ENCODE measurements at regions not wholly inside any gene's neighbourhood (a gene's known extent, or its start where the extent isn't known, plus 50 kb on each side); places are given as distances from the start of the nearest gene placed in this dataset.

DNA sequence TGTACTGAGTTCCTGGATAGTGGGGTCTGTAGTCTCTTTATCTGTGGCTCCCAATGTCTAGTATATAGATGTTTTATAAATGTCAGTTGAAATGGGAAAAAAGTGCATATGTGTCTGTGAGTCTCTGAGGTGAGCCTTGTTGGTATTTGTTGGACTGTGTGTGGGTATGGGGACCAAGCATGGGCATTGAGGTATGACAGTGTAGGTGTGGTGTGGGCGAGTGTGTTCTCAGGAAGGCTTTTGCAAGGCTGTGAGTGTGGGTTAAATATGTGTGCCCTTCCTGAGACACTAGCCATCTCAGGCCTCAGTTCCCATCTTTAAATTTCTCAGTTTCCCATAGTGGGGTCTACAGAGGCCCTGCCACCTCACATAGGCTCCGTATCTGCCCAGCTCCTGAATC, 440.2 kb upstream of the CCL2 start:
- no peak for TF ChIP-seq POLR2A (IDR thresholded peaks at IDR 0.05)
- TF ChIP-seq, protein P1, sequence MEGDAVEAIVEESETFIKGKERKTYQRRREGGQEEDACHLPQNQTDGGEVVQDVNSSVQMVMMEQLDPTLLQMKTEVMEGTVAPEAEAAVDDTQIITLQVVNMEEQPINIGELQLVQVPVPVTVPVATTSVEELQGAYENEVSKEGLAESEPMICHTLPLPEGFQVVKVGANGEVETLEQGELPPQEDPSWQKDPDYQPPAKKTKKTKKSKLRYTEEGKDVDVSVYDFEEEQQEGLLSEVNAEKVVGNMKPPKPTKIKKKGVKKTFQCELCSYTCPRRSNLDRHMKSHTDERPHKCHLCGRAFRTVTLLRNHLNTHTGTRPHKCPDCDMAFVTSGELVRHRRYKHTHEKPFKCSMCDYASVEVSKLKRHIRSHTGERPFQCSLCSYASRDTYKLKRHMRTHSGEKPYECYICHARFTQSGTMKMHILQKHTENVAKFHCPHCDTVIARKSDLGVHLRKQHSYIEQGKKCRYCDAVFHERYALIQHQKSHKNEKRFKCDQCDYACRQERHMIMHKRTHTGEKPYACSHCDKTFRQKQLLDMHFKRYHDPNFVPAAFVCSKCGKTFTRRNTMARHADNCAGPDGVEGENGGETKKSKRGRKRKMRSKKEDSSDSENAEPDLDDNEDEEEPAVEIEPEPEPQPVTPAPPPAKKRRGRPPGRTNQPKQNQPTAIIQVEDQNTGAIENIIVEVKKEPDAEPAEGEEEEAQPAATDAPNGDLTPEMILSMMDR (IDR thresholded peaks at IDR 0.05) = no peak

Data from transverse colon (tissue), 3 donors.